Neutrophil (primary cell): ENCODE measurements at regions not wholly inside any gene's neighbourhood (a gene's known extent, or its start where the extent isn't known, plus 50 kb on each side); places are given as distances from the start of the nearest gene placed in this dataset.

ENCODE experiments used
- H3K27ac ChIP-seq: fragments of 200-600 bp; sonication (generic); 2 replicates; pipeline ENCODE4 v1.5.1; 2016; ENCODE audit warnings: mild to moderate bottlenecking, moderate library complexity
- H3K27me3 ChIP-seq: fragments of 200-600 bp; sonication (generic); 2 replicates; pipeline ENCODE4 v1.6.0; 2016; ENCODE audit warnings: mild to moderate bottlenecking
- H3K36me3 ChIP-seq: fragments of 200-600 bp; sonication (generic); 2 replicates; pipeline ENCODE4 v1.5.1; 2017
- H3K4me1 ChIP-seq, 2 experiments: fragments of 200-600 bp in 1 of 2; sonication (generic) in 1 of 2; 1 replicate in 1 of 2; 2 replicates in 1 of 2; pipeline versions ENCODE4 v1.5.1 to v1.6.1; 2013 to 2016; ENCODE audit warnings: low read depth in 1 of 2, low read length in 1 of 2, mild to moderate bottlenecking in 1 of 2, moderate library complexity in 1 of 2; ENCODE audit not compliant: control insufficient read depth in 1 of 2, insufficient read depth in 1 of 2
- H3K4me3 ChIP-seq, 2 experiments: fragments of 200-600 bp in 1 of 2; sonication (generic) in 1 of 2; 1 replicate in 1 of 2; 2 replicates in 1 of 2; pipeline ENCODE4 v1.5.1; 2013 to 2016; ENCODE audit warnings: low read depth in 1 of 2, low read length in 1 of 2, mild to moderate bottlenecking in 1 of 2, moderate library complexity in 1 of 2
- H3K9me3 ChIP-seq: fragments of 200-600 bp; sonication (generic); 2 replicates; pipeline ENCODE4 v1.5.1; 2016
- TF ChIP-seq, protein P1 (sequence below): fragments of 200-600 bp; sonication (generic); IDR thresholded peaks from 2 replicates; pipeline ENCODE4 v1.5.1; 2016; ENCODE audit warnings: antibody characterized with exemption

GRCh38 chr2:12045864-12046291 is 299.4 kb downstream of the LPIN1 start:
- TF ChIP-seq, protein P1, sequence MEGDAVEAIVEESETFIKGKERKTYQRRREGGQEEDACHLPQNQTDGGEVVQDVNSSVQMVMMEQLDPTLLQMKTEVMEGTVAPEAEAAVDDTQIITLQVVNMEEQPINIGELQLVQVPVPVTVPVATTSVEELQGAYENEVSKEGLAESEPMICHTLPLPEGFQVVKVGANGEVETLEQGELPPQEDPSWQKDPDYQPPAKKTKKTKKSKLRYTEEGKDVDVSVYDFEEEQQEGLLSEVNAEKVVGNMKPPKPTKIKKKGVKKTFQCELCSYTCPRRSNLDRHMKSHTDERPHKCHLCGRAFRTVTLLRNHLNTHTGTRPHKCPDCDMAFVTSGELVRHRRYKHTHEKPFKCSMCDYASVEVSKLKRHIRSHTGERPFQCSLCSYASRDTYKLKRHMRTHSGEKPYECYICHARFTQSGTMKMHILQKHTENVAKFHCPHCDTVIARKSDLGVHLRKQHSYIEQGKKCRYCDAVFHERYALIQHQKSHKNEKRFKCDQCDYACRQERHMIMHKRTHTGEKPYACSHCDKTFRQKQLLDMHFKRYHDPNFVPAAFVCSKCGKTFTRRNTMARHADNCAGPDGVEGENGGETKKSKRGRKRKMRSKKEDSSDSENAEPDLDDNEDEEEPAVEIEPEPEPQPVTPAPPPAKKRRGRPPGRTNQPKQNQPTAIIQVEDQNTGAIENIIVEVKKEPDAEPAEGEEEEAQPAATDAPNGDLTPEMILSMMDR, result no peak
- H3K4me1 ChIP-seq, result no peaks in the 10 kb centered on the region
- no peak overlapping the region for H3K4me3 ChIP-seq
- H3K27me3 ChIP-seq, result peaks cover 22% of the 10 kb centered on the region
- H3K36me3 ChIP-seq, result no peaks in the 10 kb centered on the region
- H3K9me3 ChIP-seq, result no peaks in the 10 kb centered on the region
- no peak overlapping the region for H3K27ac ChIP-seq

DNA sequence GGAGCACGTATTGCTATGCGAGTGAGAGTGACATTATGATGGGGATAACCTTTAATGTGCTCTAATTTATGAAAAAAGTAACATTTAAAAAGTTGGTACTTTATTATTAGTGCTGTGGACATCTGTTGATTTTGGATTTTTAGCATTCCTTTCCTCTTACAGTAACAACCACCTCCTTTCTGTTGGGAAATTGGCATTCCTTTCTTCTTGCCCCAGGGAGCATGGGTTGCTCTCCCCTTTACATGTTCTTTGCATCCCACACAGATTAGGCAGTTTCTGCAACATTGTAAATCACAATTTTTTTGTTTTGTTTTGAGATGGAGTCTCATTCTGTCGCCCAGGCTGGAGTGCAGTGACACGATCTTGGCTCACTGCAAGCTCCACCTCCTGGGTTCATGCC is 300.2 kb downstream of the LPIN1 start:
- H3K4me1 ChIP-seq, result no peaks in the 10 kb centered on the region
- no peak overlapping the region for H3K27ac ChIP-seq
- H3K4me3 ChIP-seq, result no peak overlapping the region

GRCh38 chr2:12047761-12048160 is 301.3 kb downstream of the LPIN1 start:
- Histone ChIP-seq H3K4me1 (no peaks in the 10 kb centered on the region), H3K27ac (no peak overlapping the region), H3K27me3 (peaks cover 24% of the 10 kb centered on the region), H3K9me3 (no peaks in the 10 kb centered on the region), H3K36me3 (no peaks in the 10 kb centered on the region), H3K4me3 (no peak overlapping the region)
- TF ChIP-seq, protein P1, result no peak

More for the DNA sequence above, 300.2 kb downstream of the LPIN1 start:
- H3K9me3 ChIP-seq, result no peaks in the 10 kb centered on the region
- no peaks in the 10 kb centered on the region for H3K36me3 ChIP-seq
- peaks cover 24% of the 10 kb centered on the region for H3K27me3 ChIP-seq
- TF ChIP-seq, protein P1, result no peak

DNA sequence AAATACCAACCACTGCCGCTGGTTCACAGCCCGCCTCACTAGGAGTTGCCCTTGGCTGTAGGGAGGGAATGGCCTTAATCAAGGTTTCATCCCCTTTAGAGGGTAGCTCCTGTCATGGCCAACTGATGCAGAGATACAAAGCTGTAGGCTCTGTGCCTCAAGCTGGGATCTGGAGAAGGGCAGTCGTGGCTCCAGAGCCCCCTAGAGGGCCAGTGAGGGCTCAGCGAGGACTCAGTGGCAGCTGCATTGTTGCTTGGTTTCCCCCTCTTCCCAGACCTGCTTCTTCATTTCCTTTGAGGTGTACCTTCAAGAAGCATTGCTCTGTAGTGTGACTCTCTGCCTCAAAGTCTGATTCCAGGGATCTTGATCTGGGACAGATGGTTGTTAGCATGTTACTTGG is 302.1 kb downstream of the LPIN1 start:
- H3K4me3 ChIP-seq, result no peak overlapping the region
- H3K36me3 ChIP-seq, result no peaks in the 10 kb centered on the region
- H3K9me3 ChIP-seq, result no peaks in the 10 kb centered on the region
- TF ChIP-seq, protein P1, result no peak
- no peak overlapping the region for H3K27ac ChIP-seq
- no peaks in the 10 kb centered on the region for H3K4me1 ChIP-seq
- peaks cover 24% of the 10 kb centered on the region for H3K27me3 ChIP-seq

- H3K27ac ChIP-seq, result no peak overlapping the region
- H3K9me3 ChIP-seq, result no peaks in the 10 kb centered on the region
- H3K4me3 ChIP-seq, result no peak overlapping the region
- H3K4me1 ChIP-seq, result no peaks in the 10 kb centered on the region
- no peaks in the 10 kb centered on the region for H3K36me3 ChIP-seq
- H3K27me3 ChIP-seq, result peaks cover 17% of the 10 kb centered on the region
- TF ChIP-seq, protein P1, result no peak
Measured at GRCh38 chr2:12050396-12050795, 304.0 kb downstream of the LPIN1 start.

GRCh38 chr2:12051831-12052230 is 305.4 kb downstream of the LPIN1 start:
- Histone ChIP-seq H3K4me3 (no peak overlapping the region), H3K36me3 (no peaks in the 10 kb centered on the region), H3K4me1 (no peaks in the 10 kb centered on the region), H3K27me3 (peaks cover 13% of the 10 kb centered on the region), H3K27ac (no peak overlapping the region), H3K9me3 (no peaks in the 10 kb centered on the region)
- TF ChIP-seq, protein P1, result no peak
